ENCODE measurements at regions not wholly inside any gene's neighbourhood (a gene's known extent, or its start where the extent isn't known, plus 50 kb on each side); places are given as distances from the start of the nearest gene placed in this dataset.

DNA sequence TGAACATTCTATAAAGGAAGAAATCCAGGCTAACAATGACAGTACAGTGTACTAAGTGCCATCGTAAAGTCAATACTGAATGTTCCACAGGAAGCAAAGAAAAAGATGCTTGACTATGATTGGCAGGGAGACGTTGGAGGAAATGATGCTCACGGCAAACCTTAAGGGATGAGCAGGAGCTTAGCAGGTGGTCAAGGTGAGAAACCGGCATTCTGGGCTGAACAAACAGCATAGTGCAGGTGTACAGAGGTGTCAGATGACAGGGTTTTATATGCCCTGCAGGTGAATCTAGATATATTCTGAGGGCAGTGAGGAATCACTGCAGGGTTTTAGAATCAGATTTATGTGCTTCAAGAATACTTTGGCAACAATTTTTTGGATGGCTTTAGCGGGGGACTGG is 85.3 kb upstream of the HEPHL1 start:
- TF ChIP-seq CTCF (IDR thresholded peaks at IDR 0.05; ENCODE audit: low read depth, low read length, poor library complexity, severe bottlenecking) (no peak), EZH2phosphoT487 (IDR thresholded peaks at IDR 0.05; ENCODE audit: borderline replicate concordance, low read length) (no peak)
